ENCODE measurements at regions not wholly inside any gene's neighbourhood (a gene's known extent, or its start where the extent isn't known, plus 50 kb on each side); places are given as distances from the start of the nearest gene placed in this dataset.
A peak's percentile ranks its signal among the peaks of the same experiment; 100 is the strongest.

DNA sequence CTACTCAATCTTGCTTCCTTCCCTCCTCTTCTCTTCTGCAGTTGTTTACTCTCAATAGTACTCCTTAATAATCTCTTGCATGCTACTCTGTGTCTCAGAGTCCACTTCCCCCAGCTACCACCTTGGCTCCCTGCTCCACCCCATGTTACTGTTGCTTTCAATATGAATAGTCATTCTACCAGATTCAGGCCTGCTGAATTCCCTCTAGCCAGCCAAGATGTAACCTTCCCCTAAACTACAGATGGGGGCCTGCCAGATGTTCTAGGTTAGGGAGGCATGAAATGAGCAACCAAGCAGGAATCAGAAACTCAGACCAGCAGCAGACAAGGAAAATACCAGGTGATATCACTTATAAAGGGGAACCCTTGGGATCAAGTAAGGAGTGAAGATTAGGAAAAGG lies 392.1 kb upstream of the DDHD1 start:
- ChIA-PET CTCF (no interaction called here), POLR2A (ENCODE audit: unreplicated experiment) (no interaction called here)
- H3K4me1 ChIP-seq (replicated peaks; ENCODE audit: insufficient read depth): no peaks in the 10 kb centered on the region
- H3K9me3 ChIP-seq (ENCODE audit: insufficient read depth, low read depth): no peaks in the 10 kb centered on the region
- TF ChIP-seq EZH2 (IDR thresholded peaks at IDR 0.05; ENCODE audit: low read depth): no peak
- TF ChIP-seq, protein P1, sequence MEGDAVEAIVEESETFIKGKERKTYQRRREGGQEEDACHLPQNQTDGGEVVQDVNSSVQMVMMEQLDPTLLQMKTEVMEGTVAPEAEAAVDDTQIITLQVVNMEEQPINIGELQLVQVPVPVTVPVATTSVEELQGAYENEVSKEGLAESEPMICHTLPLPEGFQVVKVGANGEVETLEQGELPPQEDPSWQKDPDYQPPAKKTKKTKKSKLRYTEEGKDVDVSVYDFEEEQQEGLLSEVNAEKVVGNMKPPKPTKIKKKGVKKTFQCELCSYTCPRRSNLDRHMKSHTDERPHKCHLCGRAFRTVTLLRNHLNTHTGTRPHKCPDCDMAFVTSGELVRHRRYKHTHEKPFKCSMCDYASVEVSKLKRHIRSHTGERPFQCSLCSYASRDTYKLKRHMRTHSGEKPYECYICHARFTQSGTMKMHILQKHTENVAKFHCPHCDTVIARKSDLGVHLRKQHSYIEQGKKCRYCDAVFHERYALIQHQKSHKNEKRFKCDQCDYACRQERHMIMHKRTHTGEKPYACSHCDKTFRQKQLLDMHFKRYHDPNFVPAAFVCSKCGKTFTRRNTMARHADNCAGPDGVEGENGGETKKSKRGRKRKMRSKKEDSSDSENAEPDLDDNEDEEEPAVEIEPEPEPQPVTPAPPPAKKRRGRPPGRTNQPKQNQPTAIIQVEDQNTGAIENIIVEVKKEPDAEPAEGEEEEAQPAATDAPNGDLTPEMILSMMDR (conservative IDR thresholded peaks at IDR 0.05): no peak
- no peak overlapping the region for H3K27ac ChIP-seq
- no peaks in the 10 kb centered on the region for H3K36me3 ChIP-seq (ENCODE audit: low read depth)
- H3F3A ChIP-seq (ENCODE audit: insufficient read depth, low read depth): no peaks in the 10 kb centered on the region
- H3K79me2 ChIP-seq (ENCODE audit: low read depth): no peaks in the 10 kb centered on the region
- no peak for DNase-seq
- intact Hi-C loops (cut with micrococcal nuclease; ENCODE audit: unreplicated experiment): no loop called here
- H2AFZ ChIP-seq: no peak overlapping the region
- no peaks in the 10 kb centered on the region for H3K27me3 ChIP-seq (ENCODE audit: insufficient read depth, low read depth)
- no peak overlapping the region for H3K4me3 ChIP-seq
- H4K20me1 ChIP-seq (ENCODE audit: insufficient read depth): no peaks in the 10 kb centered on the region
- no TSS peak for BruUV-seq (replicated peaks)
- no peaks in the 10 kb centered on the region for H3K9me2 ChIP-seq (ENCODE audit: insufficient read depth)
- H3K4me2 ChIP-seq: no peak overlapping the region

DNA sequence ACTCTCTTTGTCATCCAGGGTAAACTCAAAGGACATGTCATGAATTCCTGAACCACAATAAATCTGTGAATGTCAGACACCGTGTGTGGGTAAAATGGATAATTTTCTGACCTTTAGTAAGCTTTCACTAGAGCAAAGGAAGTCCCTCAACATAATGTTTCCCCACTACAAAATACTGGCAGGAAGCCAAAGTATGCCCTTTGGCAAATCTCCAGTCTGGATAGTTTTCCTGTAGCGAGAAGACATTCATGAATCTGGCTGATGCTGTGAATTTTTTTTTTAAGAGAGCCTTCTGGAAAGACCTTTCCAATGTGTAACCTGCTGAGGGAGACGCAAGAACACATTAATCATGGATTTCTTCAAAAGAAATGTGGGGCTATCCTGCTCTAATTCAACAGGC lies 389.6 kb upstream of the DDHD1 start:
- Histone ChIP-seq H3K4me3 (no peak overlapping the region), H4K20me1 (ENCODE audit: insufficient read depth) (no peaks in the 10 kb centered on the region), H3K9me3 (ENCODE audit: insufficient read depth, low read depth) (no peaks in the 10 kb centered on the region), H3K36me3 (ENCODE audit: low read depth) (no peaks in the 10 kb centered on the region), H3K9me2 (ENCODE audit: insufficient read depth) (no peaks in the 10 kb centered on the region), H3F3A (ENCODE audit: insufficient read depth, low read depth) (no peaks in the 10 kb centered on the region), H3K4me1 (replicated peaks; ENCODE audit: insufficient read depth) (no peaks in the 10 kb centered on the region), H3K4me2 (no peak overlapping the region), H3K27me3 (ENCODE audit: insufficient read depth, low read depth) (no peaks in the 10 kb centered on the region), H3K27ac (no peak overlapping the region), H2AFZ (no peak overlapping the region), H3K79me2 (ENCODE audit: low read depth) (no peaks in the 10 kb centered on the region)
- intact Hi-C loops (cut with micrococcal nuclease; ENCODE audit: unreplicated experiment): no loop called here
- peak in 1 of 2 experiments; percentile 44 for DNase-seq
- TF ChIP-seq, protein P1 (conservative IDR thresholded peaks at IDR 0.05): no peak
- ChIA-PET CTCF (interaction anchor here (0.7 kb wide), 1 partner anchor 446 kb away, joined by 3 read pairs; no protein-coding TSS in a partner anchor), POLR2A (ENCODE audit: unreplicated experiment) (interaction anchor here (0.7 kb wide), 1 partner anchor 414 kb away, joined by 11 read pairs; the partner anchor contains the start of gene BMP4)
- BruUV-seq (replicated peaks): no TSS peak

DNA sequence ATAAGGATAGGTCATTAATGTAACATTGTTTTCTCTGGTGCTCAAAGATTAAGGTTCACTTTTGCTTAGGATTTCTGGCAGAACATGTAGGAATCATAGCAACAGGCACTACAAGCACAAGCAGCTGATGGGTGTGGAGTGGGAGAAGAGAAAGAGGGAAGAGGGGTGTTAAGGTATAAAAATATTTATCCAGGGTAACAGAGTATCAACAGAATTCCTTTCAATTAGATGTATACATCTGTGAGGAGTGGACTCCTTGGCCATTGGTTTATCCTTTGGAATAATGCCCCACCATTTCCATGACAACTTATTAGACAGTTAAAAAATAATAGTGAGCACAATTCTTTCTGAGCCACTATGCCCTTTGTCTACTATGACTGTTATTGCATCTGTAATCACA lies 388.3 kb upstream of the DDHD1 start:
- Histone ChIP-seq H3K4me2 (no peak overlapping the region), H3K36me3 (ENCODE audit: low read depth) (no peaks in the 10 kb centered on the region), H2AFZ (no peak overlapping the region), H3K4me3 (no peak overlapping the region), H3K9me2 (ENCODE audit: insufficient read depth) (no peaks in the 10 kb centered on the region), H3K9me3 (ENCODE audit: insufficient read depth, low read depth) (no peaks in the 10 kb centered on the region), H3K27ac (no peak overlapping the region), H4K20me1 (ENCODE audit: insufficient read depth) (no peaks in the 10 kb centered on the region), H3K79me2 (ENCODE audit: low read depth) (no peaks in the 10 kb centered on the region), H3F3A (ENCODE audit: insufficient read depth, low read depth) (no peaks in the 10 kb centered on the region), H3K4me1 (replicated peaks; ENCODE audit: insufficient read depth) (no peaks in the 10 kb centered on the region), H3K27me3 (ENCODE audit: insufficient read depth, low read depth) (no peaks in the 10 kb centered on the region)
- TF ChIP-seq, protein P1 (conservative IDR thresholded peaks at IDR 0.05): no peak
- no peak for TF ChIP-seq EZH2 (IDR thresholded peaks at IDR 0.05; ENCODE audit: low read depth)
- DNase-seq: no peak
- ChIA-PET CTCF (no interaction called here), POLR2A (ENCODE audit: unreplicated experiment) (no interaction called here)
- BruUV-seq (replicated peaks): no TSS peak
- intact Hi-C loops (cut with micrococcal nuclease; ENCODE audit: unreplicated experiment): no loop called here
